ENCODE measurements at regions not wholly inside any gene's neighbourhood (a gene's known extent, or its start where the extent isn't known, plus 50 kb on each side); places are given as distances from the start of the nearest gene placed in this dataset.
"Not testable (repeated sequence)": the region's sequence is repeated elsewhere in the genome, so short reads cannot be mapped to it uniquely, and the experiment has no call there.

- DNase-seq (ENCODE audit: low read depth, low spot score): no peak
Observed at GRCh38 chr19:31445406-31445805, 96.2 kb upstream of the TSHZ3 start.

GRCh38 chr19:31448221-31448657, 99.0 kb upstream of the TSHZ3 start:
- no peak for DNase-seq (ENCODE audit: low read depth, low spot score)

GRCh38 chr19:31449379-31449778, 100.1 kb upstream of the TSHZ3 start:
- DNase-seq (ENCODE audit: low read depth, low spot score): no peak

GRCh38 chr19:31450696-31451095, 101.5 kb upstream of the TSHZ3 start:
- no peak for DNase-seq (ENCODE audit: low read depth, low spot score)

GRCh38 chr19:31451686-31452330, 102.6 kb upstream of the TSHZ3 start:
- DNase-seq (ENCODE audit: low read depth, low spot score): no peak

- no peak for DNase-seq (ENCODE audit: low read depth, low spot score)
Observed at GRCh38 chr19:31459430-31459829, 110.2 kb upstream of the TSHZ3 start.

- no peak for DNase-seq (ENCODE audit: low read depth, low spot score)
Observed at GRCh38 chr19:31461814-31462539, 112.7 kb upstream of the TSHZ3 start.

GRCh38 chr19:31470229-31470939, 121.1 kb upstream of the TSHZ3 start:
- no peak for DNase-seq (ENCODE audit: low read depth, low spot score)

- DNase-seq (ENCODE audit: low read depth, low spot score): no peak
Observed at GRCh38 chr19:31470952-31471351, 121.7 kb upstream of the TSHZ3 start.

- no peak for DNase-seq (ENCODE audit: low read depth, low spot score)
Observed at GRCh38 chr19:31478241-31478640, 129.0 kb upstream of the TSHZ3 start.

- DNase-seq (ENCODE audit: low read depth, low spot score): no peak
Observed at GRCh38 chr19:31483226-31483857, 134.1 kb upstream of the TSHZ3 start.

GRCh38 chr19:31484858-31485410, 135.7 kb upstream of the TSHZ3 start:
- not testable (repeated sequence) for DNase-seq (ENCODE audit: low read depth, low spot score)

GRCh38 chr19:31485472-31485871, 136.2 kb upstream of the TSHZ3 start:
- no peak for DNase-seq (ENCODE audit: low read depth, low spot score)

GRCh38 chr19:31491242-31491641, 142.0 kb upstream of the TSHZ3 start:
- no peak for DNase-seq (ENCODE audit: low read depth, low spot score)

GRCh38 chr19:31492050-31492449, 142.8 kb upstream of the TSHZ3 start:
- DNase-seq (ENCODE audit: low read depth, low spot score): no peak

- no peak for DNase-seq (ENCODE audit: low read depth, low spot score)
Observed at GRCh38 chr19:31496076-31496475, 146.8 kb upstream of the TSHZ3 start.

GRCh38 chr19:31497709-31498108, 148.5 kb upstream of the TSHZ3 start:
- no peak for DNase-seq (ENCODE audit: low read depth, low spot score)

- no peak for DNase-seq (ENCODE audit: low read depth, low spot score)
Observed at GRCh38 chr19:31498781-31499180, 149.5 kb upstream of the TSHZ3 start.

GRCh38 chr19:31499281-31500196, 150.3 kb upstream of the TSHZ3 start:
- DNase-seq (ENCODE audit: low read depth, low spot score): no peak

- DNase-seq (ENCODE audit: low read depth, low spot score): no peak
Observed at GRCh38 chr19:31500197-31500830, 151.1 kb upstream of the TSHZ3 start.
